ENCODE measurements at regions not wholly inside any gene's neighbourhood (a gene's known extent, or its start where the extent isn't known, plus 50 kb on each side); places are given as distances from the start of the nearest gene placed in this dataset.

GRCh38 chr18:55751476-55751875 is 163.5 kb upstream of the TCF4 start:
- in situ Hi-C loops (cut with MboI) (no loop called here), intact Hi-C loops (cut with micrococcal nuclease; ENCODE audit: unreplicated experiment) (no loop called here)
- ChIA-PET CTCF (no interaction called here), SMC1A (ENCODE audit: uncharacterized antibody, unreplicated experiment) (no interaction called here), POLR2A (no interaction called here), RAD21 (ENCODE audit: unreplicated experiment) (no interaction called here)
- Histone ChIP-seq H2AFZ (ENCODE audit: control insufficient read depth, low read depth, low read length) (no peak overlapping the region), H3K4me3 (no peak overlapping the region), H3K9me3 (replicated peaks; ENCODE audit: control insufficient read depth, insufficient read depth, low read length) (no peaks in the 10 kb centered on the region), H3K4me2 (ENCODE audit: control insufficient read depth, insufficient read depth) (no peak overlapping the region), H3K9ac (ENCODE audit: control insufficient read depth, insufficient read depth, low read length) (no peak overlapping the region), H3K79me2 (ENCODE audit: control insufficient read depth, insufficient read depth, low read length) (no peaks in the 10 kb centered on the region), H4K20me1 (ENCODE audit: control insufficient read depth, insufficient read depth) (no peaks in the 10 kb centered on the region), H3K36me3 (ENCODE audit: control insufficient read depth in 2 of 2, insufficient read depth in 2 of 2, low read length in 1 of 2) (no peaks in the 10 kb centered on the region), H3K4me1 (ENCODE audit: control insufficient read depth, insufficient read depth, low read length) (no peaks in the 10 kb centered on the region), H3K27me3 (replicated peaks in 1 of 2; ENCODE audit: control insufficient read depth in 2 of 2, insufficient read depth in 2 of 2, low read length in 1 of 2) (no peaks in the 10 kb centered on the region), H3K27ac (ENCODE audit: control insufficient read depth, insufficient read depth) (no peak overlapping the region)
- WGBS (ENCODE audit: insufficient coverage, insufficient replicate concordance, low lambda C conversion rate, missing lambda C conversion rate) = 35% methylated on average over 4 of the region's 4 CpGs
- DNase-seq (ENCODE audit: low read depth, low spot score) (no peak), FAIRE-seq (no peak), ATAC-seq (no peak)
- no TSS peak for BruUV-seq (replicated peaks)
- TF ChIP-seq RCOR1 (conservative IDR thresholded peaks at IDR 0.05; ENCODE audit: low read depth, low read length) (no peak), E4F1 (IDR thresholded peaks at IDR 0.05; ENCODE audit: borderline replicate concordance, partially characterized antibody) (no peak), BACH1 (IDR thresholded peaks at IDR 0.05; ENCODE audit: borderline replicate concordance) (no peak), RAD51 (IDR thresholded peaks at IDR 0.05) (no peak), HDAC6 (IDR thresholded peaks at IDR 0.05; ENCODE audit: unreplicated experiment) (no peak), ZNF622 (IDR thresholded peaks at IDR 0.05) (no peak), E2F4 (IDR thresholded peaks at IDR 0.05; ENCODE audit: low read depth, low read length) (no peak), WRNIP1 (IDR thresholded peaks at IDR 0.05; ENCODE audit: borderline replicate concordance, low read depth, low read length) (no peak), RELB (IDR thresholded peaks at IDR 0.05; ENCODE audit: low read depth) (no peak), ZNF24 (IDR thresholded peaks at IDR 0.05) (no peak)
